Naive thymus-derived CD8-positive, alpha-beta T cell (primary cell): ENCODE measurements at regions not wholly inside any gene's neighbourhood (a gene's known extent, or its start where the extent isn't known, plus 50 kb on each side); places are given as distances from the start of the nearest gene placed in this dataset.

Experiments
- ATAC-seq, 2 donors: fragments of 150-1000 bp; cut with Tn5 transposase in 1 of 2; sonication (Bioruptor Pico), chemical (Tn5 transposase) in 1 of 2; 1 replicate in 1 of 2; 2 replicates in 1 of 2; pipeline ENCODE4 v1.10.0; 2021; ENCODE audit warnings: mild to moderate bottlenecking in 2 of 2, moderate library complexity in 2 of 2
- POLR2A ChIA-PET: fragments of 350-600 bp; sonication (Branson Sonifier 250); formaldehyde crosslinking; loops from one replicate; lab custom pipeline; 2021; ENCODE audit warnings: antibody characterized with exemption; lab: Charles Lee
- DNase-seq, 10 donors: peaks; one replicate each; pipeline versions ENCODE4 v3.0.0 to v3.0.0-alpha.2; 2020 to 2022
- H3K27ac Mint-ChIP-seq, 10 donors: one replicate each; pipeline ENCODE4 v1.8.0; 2020 to 2022; ENCODE audit warnings: mild to moderate bottlenecking in 10 of 10, mixed read lengths in 10 of 10, moderate library complexity in 4 of 10, inconsistent platforms in 1 of 10
- H3K27me3 Mint-ChIP-seq, 5 donors: one replicate each; pipeline ENCODE4 v1.8.0; 2021 to 2022; ENCODE audit warnings: mixed read lengths in 5 of 5
- H3K36me3 Mint-ChIP-seq, 3 donors: one replicate each; pipeline ENCODE4 v1.8.0; 2020 to 2022; ENCODE audit warnings: mixed read lengths in 3 of 3, mild to moderate bottlenecking in 2 of 3, inconsistent platforms in 1 of 3
- H3K4me1 Mint-ChIP-seq, 4 donors: one replicate each; pipeline ENCODE4 v1.8.0; 2021 to 2022; ENCODE audit warnings: mixed read lengths in 4 of 4
- H3K4me3 Mint-ChIP-seq, 10 donors: one replicate each; pipeline ENCODE4 v1.8.0; 2020 to 2022; ENCODE audit warnings: mild to moderate bottlenecking in 10 of 10, mixed read lengths in 10 of 10, moderate library complexity in 6 of 10, inconsistent platforms in 1 of 10
- H3K9me3 Mint-ChIP-seq, 9 donors: one replicate each; pipeline ENCODE4 v1.8.0; 2020 to 2022; ENCODE audit warnings: mixed read lengths in 9 of 9, mild to moderate bottlenecking in 3 of 9, inconsistent platforms in 1 of 9, moderate library complexity in 1 of 9

DNA sequence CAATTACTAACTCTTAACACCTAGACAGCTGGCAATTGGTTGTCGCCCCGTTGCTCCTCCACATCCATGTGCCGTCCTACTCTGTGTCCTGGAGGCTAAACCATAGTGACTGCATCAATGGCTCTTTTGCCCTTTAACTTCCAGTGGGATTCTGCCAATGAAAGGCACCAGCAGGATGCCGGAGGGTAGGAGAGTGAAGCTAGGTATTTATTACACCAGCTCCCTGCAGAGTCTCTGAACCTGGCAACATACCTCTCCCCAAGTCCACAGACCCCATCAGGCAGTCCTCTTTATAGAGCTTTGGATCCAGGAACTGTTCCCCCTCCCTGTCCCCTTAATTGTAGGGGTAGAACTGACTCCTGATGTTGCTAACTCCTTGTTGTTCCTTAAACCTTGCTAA lies 426.8 kb downstream of the HNRNPD start:
- no peak for ATAC-seq
- Mint-ChIP-seq H3K4me1 (no peaks in the 10 kb centered on the region), H3K36me3 (no peaks in the 10 kb centered on the region), H3K27ac (no peak overlapping the region), H3K9me3 (no peaks in the 10 kb centered on the region), H3K4me3 (no peak overlapping the region), H3K27me3 (peaks cover 11 to 18% (median 17%) of the 10 kb centered on the region in 5 donors)
- POLR2A ChIA-PET: no interaction called here
- no peak for DNase-seq

GRCh38 chr4:81930506-81931238 lies 443.1 kb downstream of the HNRNPD start:
- ATAC-seq (no peak), DNase-seq (no peak)
- Mint-ChIP-seq H3K36me3 (no peaks in the 10 kb centered on the region), H3K9me3 (peaks cover 0 to 9% (median 0%) of the 10 kb centered on the region in 9 donors), H3K4me1 (no peaks in the 10 kb centered on the region), H3K27ac (no peak overlapping the region), H3K27me3 (peaks cover 0 to 15% (median 2%) of the 10 kb centered on the region in 5 donors), H3K4me3 (no peak overlapping the region)
- POLR2A ChIA-PET: no interaction called here

- Mint-ChIP-seq H3K36me3 (no peaks in the 10 kb centered on the region), H3K9me3 (no peaks in the 10 kb centered on the region), H3K4me3 (no peak overlapping the region), H3K4me1 (peaks cover 0 to 6% (median 1%) of the 10 kb centered on the region in 4 donors), H3K27me3 (peaks cover 4 to 31% (median 12%) of the 10 kb centered on the region in 5 donors), H3K27ac (no peak overlapping the region)
- DNase-seq: no peak
- POLR2A ChIA-PET: no interaction called here
- ATAC-seq: no peak
Observed at GRCh38 chr4:81923140-81923539, 450.7 kb downstream of the HNRNPD start.

GRCh38 chr4:81922313-81922712 lies 450.6 kb upstream of the RASGEF1B start:
- H3K27ac Mint-ChIP-seq: no peak overlapping the region
- no peak for ATAC-seq
- H3K4me3 Mint-ChIP-seq: no peak overlapping the region
- no peak for DNase-seq
- POLR2A ChIA-PET: no interaction called here
- no peaks in the 10 kb centered on the region for H3K9me3 Mint-ChIP-seq
- H3K27me3 Mint-ChIP-seq: peaks cover 4 to 31% (median 12%) of the 10 kb centered on the region in 5 donors
- peaks cover 0 to 6% (median 1%) of the 10 kb centered on the region in 4 donors for H3K4me1 Mint-ChIP-seq
- H3K36me3 Mint-ChIP-seq: no peaks in the 10 kb centered on the region

DNA sequence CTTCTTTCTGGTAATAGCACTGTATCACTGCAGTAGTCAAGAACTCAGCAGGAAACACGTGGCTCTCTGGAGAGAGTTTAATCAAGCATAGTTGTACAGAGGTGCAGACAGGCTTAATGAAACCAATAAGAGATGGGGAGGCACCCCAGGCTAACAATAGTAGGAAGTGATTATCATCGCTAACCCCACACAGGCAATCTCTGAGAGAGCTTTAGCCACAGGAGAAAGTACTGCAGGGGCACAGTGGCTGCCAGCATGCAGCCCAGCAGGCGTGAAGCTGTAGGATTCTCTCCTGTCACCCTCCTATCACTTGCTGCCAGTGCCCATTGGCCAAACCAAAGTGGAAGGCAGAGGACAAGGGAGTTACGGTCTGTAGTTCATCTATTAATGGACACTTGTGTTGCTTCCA lies 450.0 kb upstream of the RASGEF1B start:
- POLR2A ChIA-PET: no interaction called here
- H3K27ac Mint-ChIP-seq: no peak overlapping the region
- H3K9me3 Mint-ChIP-seq: no peaks in the 10 kb centered on the region
- peaks cover 0 to 6% (median 1%) of the 10 kb centered on the region in 4 donors for H3K4me1 Mint-ChIP-seq
- H3K4me3 Mint-ChIP-seq: no peak overlapping the region
- DNase-seq: no peak
- no peak for ATAC-seq
- no peaks in the 10 kb centered on the region for H3K36me3 Mint-ChIP-seq
- H3K27me3 Mint-ChIP-seq: peaks cover 4 to 27% (median 12%) of the 10 kb centered on the region in 5 donors

- Mint-ChIP-seq H3K4me3 (no peak overlapping the region), H3K9me3 (no peaks in the 10 kb centered on the region), H3K36me3 (no peaks in the 10 kb centered on the region), H3K27ac (peak overlapping the region in 2 of 10 donors; percentile 44 to 63), H3K4me1 (peaks cover 0 to 6% (median 1%) of the 10 kb centered on the region in 4 donors), H3K27me3 (peaks cover 4 to 23% (median 10%) of the 10 kb centered on the region in 5 donors)
- ATAC-seq (no peak), DNase-seq (no peak)
- POLR2A ChIA-PET: no interaction called here
Observed at GRCh38 chr4:81919810-81920209, 448.1 kb upstream of the RASGEF1B start.

DNA sequence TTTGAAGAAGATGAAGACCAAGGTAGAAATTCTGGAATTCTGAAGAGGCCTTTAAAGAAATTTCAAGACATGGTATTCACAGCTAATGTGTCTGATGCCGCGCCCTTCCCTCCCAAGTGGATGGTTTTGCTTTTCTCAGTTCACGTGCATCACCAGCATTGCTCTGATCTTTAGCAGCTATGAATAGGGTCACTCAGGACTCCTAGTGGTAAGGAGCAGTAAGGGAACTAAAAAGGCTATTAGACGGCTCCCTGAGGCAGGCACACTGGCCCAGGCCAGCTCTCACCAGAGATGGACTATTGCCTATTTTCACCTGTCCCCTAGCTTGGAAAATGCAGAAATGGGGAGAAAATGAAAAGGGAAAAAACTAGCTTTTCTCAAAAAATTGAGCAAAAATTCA lies 447.5 kb upstream of the RASGEF1B start:
- POLR2A ChIA-PET: no interaction called here
- Mint-ChIP-seq H3K36me3 (no peaks in the 10 kb centered on the region), H3K27ac (peak overlapping the region in 1 of 10 donors; percentile 68), H3K9me3 (no peaks in the 10 kb centered on the region), H3K27me3 (peaks cover 4 to 21% (median 8%) of the 10 kb centered on the region in 5 donors), H3K4me3 (no peak overlapping the region), H3K4me1 (peaks cover 0 to 6% (median 1%) of the 10 kb centered on the region in 4 donors)
- no peak for DNase-seq
- peak; percentile 43 to 52 for ATAC-seq

DNA sequence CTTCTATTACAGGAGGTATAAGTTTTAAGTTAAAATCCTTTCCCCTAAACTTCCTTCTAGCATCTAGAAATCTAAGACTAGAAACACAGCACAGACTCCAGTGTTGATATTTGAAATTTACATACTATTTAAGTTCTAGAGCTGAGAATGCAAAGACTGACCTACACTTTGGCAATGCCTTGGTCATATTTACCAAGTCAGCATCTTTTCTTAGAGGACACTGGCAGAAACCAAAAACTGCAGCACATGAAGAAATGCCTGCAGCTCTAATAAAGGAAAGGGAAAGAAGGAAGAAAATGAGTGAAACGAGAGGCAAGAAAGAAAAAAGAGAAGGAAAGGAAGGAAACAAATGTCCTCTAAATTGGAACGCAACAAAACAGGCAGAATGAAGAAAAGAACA lies 443.7 kb upstream of the RASGEF1B start:
- DNase-seq (no peak), ATAC-seq (no peak)
- Mint-ChIP-seq H3K4me1 (peaks cover 3 to 10% (median 4%) of the 10 kb centered on the region in 4 donors), H3K27ac (no peak overlapping the region), H3K9me3 (no peaks in the 10 kb centered on the region), H3K27me3 (peaks cover 0 to 12% (median 8%) of the 10 kb centered on the region in 5 donors), H3K4me3 (no peak overlapping the region), H3K36me3 (no peaks in the 10 kb centered on the region)
- POLR2A ChIA-PET: no interaction called here

DNA sequence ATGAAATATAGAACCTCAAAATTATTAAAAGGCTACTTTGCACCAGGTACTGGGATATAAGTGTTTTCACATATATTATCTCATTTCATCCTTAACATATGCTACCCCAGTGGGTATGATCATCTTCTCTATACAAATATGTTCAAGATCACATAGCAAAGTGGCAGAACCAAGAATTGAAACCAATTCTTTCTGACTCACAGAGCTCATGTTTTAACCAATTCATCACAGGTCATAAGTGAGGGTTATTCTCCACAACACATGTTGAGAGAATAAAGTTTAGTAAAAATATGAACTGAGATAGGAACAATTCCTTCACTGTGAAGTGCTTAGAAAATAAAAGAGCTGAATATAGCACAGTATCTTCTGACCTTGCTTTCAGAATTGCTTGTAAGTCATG lies 442.9 kb upstream of the RASGEF1B start:
- H3K4me1 Mint-ChIP-seq: peaks cover 3 to 10% (median 4%) of the 10 kb centered on the region in 4 donors
- POLR2A ChIA-PET: no interaction called here
- no peaks in the 10 kb centered on the region for H3K36me3 Mint-ChIP-seq
- no peak for ATAC-seq
- H3K4me3 Mint-ChIP-seq: no peak overlapping the region
- DNase-seq: no peak
- peaks cover 0 to 12% (median 8%) of the 10 kb centered on the region in 5 donors for H3K27me3 Mint-ChIP-seq
- H3K27ac Mint-ChIP-seq: no peak overlapping the region
- H3K9me3 Mint-ChIP-seq: no peaks in the 10 kb centered on the region

- H3K36me3 Mint-ChIP-seq: no peaks in the 10 kb centered on the region
- peak; percentile 73 to 82 for ATAC-seq
- no peak overlapping the region for H3K27ac Mint-ChIP-seq
- peak; percentile 17 to 79 (median 50) for DNase-seq
- H3K4me3 Mint-ChIP-seq: no peak overlapping the region
- peaks cover 3 to 10% (median 4%) of the 10 kb centered on the region in 4 donors for H3K4me1 Mint-ChIP-seq
- H3K27me3 Mint-ChIP-seq: peaks cover 2 to 12% (median 8%) of the 10 kb centered on the region in 5 donors
- POLR2A ChIA-PET: no interaction called here
- no peaks in the 10 kb centered on the region for H3K9me3 Mint-ChIP-seq
Observed at GRCh38 chr4:81913427-81913879, 441.7 kb upstream of the RASGEF1B start.

DNA sequence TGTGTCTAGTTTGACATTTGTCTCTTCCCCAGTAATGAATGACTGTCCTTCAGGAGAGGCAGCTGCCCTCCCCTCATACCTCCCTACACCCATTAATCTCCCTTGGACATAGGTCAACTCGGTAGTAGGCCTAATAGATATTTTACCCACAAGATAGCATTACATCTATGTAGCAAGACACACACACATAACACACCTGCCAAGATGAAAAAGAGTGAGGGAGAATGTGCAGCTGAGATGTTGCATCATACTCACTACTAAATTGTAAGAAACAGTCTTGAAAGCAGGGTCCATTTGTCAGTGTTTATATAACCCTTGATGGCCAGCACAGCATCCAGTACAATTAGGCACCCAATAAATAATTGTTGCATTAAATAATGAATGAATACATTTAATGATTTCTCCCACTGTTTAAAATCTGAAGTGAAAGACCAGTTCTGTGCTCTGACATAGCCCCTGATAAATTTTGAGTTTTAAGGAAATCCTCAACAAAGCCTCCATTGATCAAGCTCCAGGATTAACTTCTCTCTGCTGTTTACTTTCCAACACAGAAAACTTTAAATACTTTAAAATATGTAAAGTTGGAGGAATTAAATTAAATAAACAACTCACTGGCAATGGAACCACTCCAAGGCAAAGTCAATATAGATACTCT lies 440.8 kb upstream of the RASGEF1B start:
- peaks cover 3 to 10% (median 4%) of the 10 kb centered on the region in 4 donors for H3K4me1 Mint-ChIP-seq

DNA sequence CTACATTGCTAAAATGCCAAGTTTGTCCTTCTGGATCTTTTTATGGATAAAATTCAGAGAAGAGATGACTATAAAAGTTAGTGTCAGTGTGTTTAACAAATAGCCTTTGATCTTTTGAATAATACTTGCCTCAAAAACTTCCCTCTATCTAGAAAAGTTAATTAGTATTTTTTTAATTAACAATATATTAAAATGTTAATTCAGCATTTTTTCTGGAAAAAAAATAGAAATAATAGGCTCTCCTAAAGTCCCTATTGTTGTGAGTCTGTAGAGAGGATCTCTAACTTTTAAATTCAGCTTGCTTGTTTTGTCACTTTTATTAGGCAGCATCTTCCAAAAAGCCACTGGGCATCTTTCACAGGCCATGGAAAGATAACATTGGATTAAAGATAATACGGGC lies 435.2 kb upstream of the RASGEF1B start:
- Mint-ChIP-seq H3K27me3 (peaks cover 0 to 11% (median 4%) of the 10 kb centered on the region in 5 donors), H3K36me3 (no peaks in the 10 kb centered on the region)

More for the DNA sequence above, 440.8 kb upstream of the RASGEF1B start:
- POLR2A ChIA-PET: no interaction called here
- peaks cover 2 to 12% (median 8%) of the 10 kb centered on the region in 5 donors for H3K27me3 Mint-ChIP-seq
- no peak overlapping the region for H3K4me3 Mint-ChIP-seq
- no peaks in the 10 kb centered on the region for H3K9me3 Mint-ChIP-seq
- DNase-seq (no peak), ATAC-seq (no peak)
- H3K27ac Mint-ChIP-seq: no peak overlapping the region
- H3K36me3 Mint-ChIP-seq: no peaks in the 10 kb centered on the region

DNA sequence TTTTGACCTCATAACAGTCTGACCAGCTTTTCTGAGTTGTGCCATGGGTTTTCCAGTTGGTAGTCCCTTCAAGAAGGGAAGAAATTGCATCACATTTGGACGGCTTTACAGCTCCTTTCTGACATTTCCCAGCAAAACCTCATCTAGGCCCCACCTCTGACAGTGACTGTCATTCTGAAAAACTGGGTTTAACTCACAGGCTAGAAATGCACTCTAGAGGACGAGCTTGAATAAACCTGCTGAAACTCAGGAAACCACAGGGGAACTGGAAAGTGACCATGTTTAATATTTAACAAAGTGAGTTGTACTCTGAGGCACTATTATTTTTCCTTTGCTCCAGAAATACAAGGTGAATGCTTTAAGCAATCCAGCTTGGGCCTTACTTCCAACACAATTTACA lies 434.3 kb upstream of the RASGEF1B start:
- Mint-ChIP-seq H3K4me3 (no peak overlapping the region), H3K9me3 (no peaks in the 10 kb centered on the region), H3K27me3 (peaks cover 0 to 14% (median 4%) of the 10 kb centered on the region in 5 donors), H3K4me1 (no peaks in the 10 kb centered on the region), H3K27ac (no peak overlapping the region), H3K36me3 (no peaks in the 10 kb centered on the region)
- DNase-seq (no peak), ATAC-seq (no peak)
- POLR2A ChIA-PET: no interaction called here

More for the DNA sequence above, 435.2 kb upstream of the RASGEF1B start:
- ATAC-seq: no peak
- Mint-ChIP-seq H3K27ac (no peak overlapping the region), H3K4me1 (no peaks in the 10 kb centered on the region), H3K4me3 (no peak overlapping the region), H3K9me3 (no peaks in the 10 kb centered on the region)
- no peak for DNase-seq
- POLR2A ChIA-PET: no interaction called here
